ENCODE measurements at regions not wholly inside any gene's neighbourhood (a gene's known extent, or its start where the extent isn't known, plus 50 kb on each side); places are given as distances from the start of the nearest gene placed in this dataset.
A peak's percentile ranks its signal among the peaks of the same experiment; 100 is the strongest.

DNA sequence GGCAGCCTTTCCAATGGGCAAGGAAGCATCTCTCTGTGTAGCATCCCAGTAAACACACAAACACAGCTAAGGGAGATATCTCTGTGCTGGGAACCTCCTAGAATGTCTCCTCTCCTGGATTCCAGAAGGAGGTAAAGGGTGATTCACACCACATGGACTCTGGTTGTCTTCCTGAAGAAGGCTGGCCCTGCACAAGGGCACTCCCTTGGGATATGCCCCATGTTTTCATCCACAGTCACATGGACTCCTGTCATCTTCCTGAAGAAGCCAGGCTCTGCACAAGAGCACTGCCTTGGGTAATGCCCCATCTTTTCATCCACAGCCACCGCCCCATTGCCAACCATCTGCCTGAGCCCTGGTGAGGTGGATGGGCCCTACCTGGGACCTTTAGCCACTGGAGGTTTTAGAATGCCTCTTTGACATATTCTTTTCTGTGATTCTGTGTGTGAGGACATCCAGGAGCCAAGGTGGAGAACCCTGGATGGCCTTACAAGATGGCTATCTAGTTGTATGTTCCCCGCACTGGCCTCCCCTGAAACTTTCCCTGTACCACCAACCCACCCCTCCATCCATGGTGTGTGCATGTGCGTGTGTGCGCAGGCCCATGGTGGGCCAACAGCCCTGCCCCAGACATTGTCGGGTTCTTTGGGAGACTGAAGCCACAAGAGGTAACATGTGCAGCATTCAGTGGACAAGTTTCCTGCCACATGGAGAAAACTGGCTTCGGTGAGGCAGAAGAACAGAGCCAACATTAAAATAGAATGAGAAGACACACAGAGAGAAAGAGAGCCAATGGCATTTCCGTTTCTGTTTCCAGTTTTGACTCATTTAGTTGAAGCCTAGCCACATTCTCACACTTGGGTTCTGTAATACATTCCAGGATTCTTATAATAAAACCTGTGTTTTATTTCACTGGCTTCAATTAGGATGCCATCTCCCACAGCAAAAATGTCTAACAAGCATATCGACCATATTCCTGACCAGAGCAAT is 110.2 kb upstream of the CST7 start:
- no peak overlapping the region for H2AFZ ChIP-seq (ENCODE audit: insufficient read depth, low read depth, low read length, poor library complexity, severe bottlenecking)
- no peaks in the 10 kb centered on the region for H3K36me3 Mint-ChIP-seq
- no peak overlapping the region for H3K27ac ChIP-seq (ENCODE audit: low read depth in 1 of 2, low read length in 2 of 2)
- no peak overlapping the region for H3K4me2 ChIP-seq (replicated peaks; ENCODE audit: extremely low read depth, low read length, poor library complexity, severe bottlenecking)
- H3K4me1 ChIP-seq (ENCODE audit: control insufficient read depth in 1 of 2, insufficient read depth in 2 of 2, low read length in 2 of 2) = peaks cover 0 to 5% of the 10 kb centered on the region in 2 donors
- WGBS (ENCODE audit: insufficient coverage) = 94% methylated on average over 5 of the region's 8 CpGs
- no peak overlapping the region for H3K9ac ChIP-seq (ENCODE audit: insufficient read depth, low read length, poor library complexity, severe bottlenecking)
- no peaks in the 10 kb centered on the region for H3K36me3 ChIP-seq (replicated peaks in 1 of 2; ENCODE audit: control insufficient read depth in 1 of 2, insufficient read depth in 2 of 2, low read length in 2 of 2)
- TF ChIP-seq, protein P1, sequence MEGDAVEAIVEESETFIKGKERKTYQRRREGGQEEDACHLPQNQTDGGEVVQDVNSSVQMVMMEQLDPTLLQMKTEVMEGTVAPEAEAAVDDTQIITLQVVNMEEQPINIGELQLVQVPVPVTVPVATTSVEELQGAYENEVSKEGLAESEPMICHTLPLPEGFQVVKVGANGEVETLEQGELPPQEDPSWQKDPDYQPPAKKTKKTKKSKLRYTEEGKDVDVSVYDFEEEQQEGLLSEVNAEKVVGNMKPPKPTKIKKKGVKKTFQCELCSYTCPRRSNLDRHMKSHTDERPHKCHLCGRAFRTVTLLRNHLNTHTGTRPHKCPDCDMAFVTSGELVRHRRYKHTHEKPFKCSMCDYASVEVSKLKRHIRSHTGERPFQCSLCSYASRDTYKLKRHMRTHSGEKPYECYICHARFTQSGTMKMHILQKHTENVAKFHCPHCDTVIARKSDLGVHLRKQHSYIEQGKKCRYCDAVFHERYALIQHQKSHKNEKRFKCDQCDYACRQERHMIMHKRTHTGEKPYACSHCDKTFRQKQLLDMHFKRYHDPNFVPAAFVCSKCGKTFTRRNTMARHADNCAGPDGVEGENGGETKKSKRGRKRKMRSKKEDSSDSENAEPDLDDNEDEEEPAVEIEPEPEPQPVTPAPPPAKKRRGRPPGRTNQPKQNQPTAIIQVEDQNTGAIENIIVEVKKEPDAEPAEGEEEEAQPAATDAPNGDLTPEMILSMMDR (IDR thresholded peaks at IDR 0.05) = no peak
- H3K79me2 ChIP-seq (ENCODE audit: insufficient read depth, low read length) = no peaks in the 10 kb centered on the region
- H3K4me3 Mint-ChIP-seq = no peak overlapping the region
- no peak overlapping the region for H3K27ac Mint-ChIP-seq
- H3K27me3 Mint-ChIP-seq (ENCODE audit: low read depth in 3 of 3) = peaks cover 0 to 5% (median 2%) of the 10 kb centered on the region in 3 donors
- H3K4me1 Mint-ChIP-seq = peaks cover 14% of the 10 kb centered on the region
- no peaks in the 10 kb centered on the region for H3K9me3 ChIP-seq (replicated peaks in 1 of 2; ENCODE audit: control insufficient read depth in 1 of 2, insufficient read depth in 1 of 2, low read length in 2 of 2)
- H4K20me1 ChIP-seq (ENCODE audit: insufficient read depth, low read length) = no peaks in the 10 kb centered on the region
- no peak overlapping the region for H3K4me3 ChIP-seq (replicated peaks in 1 of 3; ENCODE audit: low read depth in 2 of 3, low read length in 3 of 3)
- peaks cover 0 to 1% (median 0%) of the 10 kb centered on the region in 7 donors for H3K9me3 Mint-ChIP-seq
- intact Hi-C loops (cut with micrococcal nuclease) = no loop called here
- no peak for DNase-seq
- H3K27me3 ChIP-seq (ENCODE audit: control insufficient read depth in 2 of 2, insufficient read depth in 2 of 2, low read length in 2 of 2) = no peaks in the 10 kb centered on the region

DNA sequence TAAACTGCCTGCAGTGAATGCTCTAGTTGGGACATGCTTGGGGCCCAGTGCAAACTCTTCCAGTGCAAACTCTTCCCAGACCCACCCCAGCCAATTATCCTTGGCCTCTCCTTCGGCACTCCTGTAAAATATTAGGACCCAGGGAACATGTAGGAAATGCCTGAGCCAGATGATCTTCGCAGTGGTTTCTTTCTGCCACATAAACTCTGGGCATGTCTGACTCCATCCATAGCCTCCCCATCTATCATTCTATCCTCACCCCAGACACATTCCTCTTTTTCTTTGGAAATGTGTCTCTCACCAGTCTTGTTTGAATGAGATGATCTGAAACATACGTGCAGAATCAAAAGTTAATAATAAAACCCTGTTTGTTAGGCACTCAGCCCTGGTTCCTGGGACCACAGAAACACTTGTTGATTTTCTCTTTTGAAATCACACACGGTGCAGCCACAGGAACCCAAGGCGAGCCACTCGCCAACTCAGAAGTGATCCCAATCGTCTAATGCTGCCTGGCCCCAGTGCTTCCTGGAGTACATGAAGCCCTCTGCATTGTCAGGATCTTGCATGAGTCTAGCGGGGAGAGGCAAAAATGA is 108.9 kb upstream of the CST7 start:
- H3K9me3 Mint-ChIP-seq = peaks cover 0 to 1% (median 0%) of the 10 kb centered on the region in 7 donors

More for the DNA sequence above, 108.9 kb upstream of the CST7 start:
- Histone ChIP-seq H3K79me2 (ENCODE audit: insufficient read depth, low read length) (no peaks in the 10 kb centered on the region), H4K20me1 (ENCODE audit: insufficient read depth, low read length) (no peaks in the 10 kb centered on the region), H3K4me1 (ENCODE audit: control insufficient read depth in 1 of 2, insufficient read depth in 2 of 2, low read length in 2 of 2) (peaks cover 0 to 5% of the 10 kb centered on the region in 2 donors), H3K4me3 (replicated peaks in 1 of 3; ENCODE audit: low read depth in 2 of 3, low read length in 3 of 3) (no peak overlapping the region), H3K27ac (ENCODE audit: low read depth in 1 of 2, low read length in 2 of 2) (no peak overlapping the region), H3K36me3 (replicated peaks in 1 of 2; ENCODE audit: control insufficient read depth in 1 of 2, insufficient read depth in 2 of 2, low read length in 2 of 2) (no peaks in the 10 kb centered on the region), H3K9me3 (replicated peaks in 1 of 2; ENCODE audit: control insufficient read depth in 1 of 2, insufficient read depth in 1 of 2, low read length in 2 of 2) (no peaks in the 10 kb centered on the region), H3K27me3 (ENCODE audit: control insufficient read depth in 2 of 2, insufficient read depth in 2 of 2, low read length in 2 of 2) (no peaks in the 10 kb centered on the region), H3K9ac (ENCODE audit: insufficient read depth, low read length, poor library complexity, severe bottlenecking) (no peak overlapping the region), H3K4me2 (replicated peaks; ENCODE audit: extremely low read depth, low read length, poor library complexity, severe bottlenecking) (no peak overlapping the region), H2AFZ (ENCODE audit: insufficient read depth, low read depth, low read length, poor library complexity, severe bottlenecking) (no peak overlapping the region)
- TF ChIP-seq, protein P1 (IDR thresholded peaks at IDR 0.05) = no peak
- H3K27me3 Mint-ChIP-seq (ENCODE audit: low read depth in 3 of 3) = peaks cover 0 to 7% (median 1%) of the 10 kb centered on the region in 3 donors
- 72% methylated on average over 7 of the region's 8 CpGs for WGBS (ENCODE audit: insufficient coverage)
- no peaks in the 10 kb centered on the region for H3K36me3 Mint-ChIP-seq
- H3K4me1 Mint-ChIP-seq = peaks cover 14% of the 10 kb centered on the region
- intact Hi-C loops (cut with micrococcal nuclease) = no loop called here
- H3K4me3 Mint-ChIP-seq = no peak overlapping the region
- peak overlapping the region in 1 of 7 donors; percentile 64 for H3K27ac Mint-ChIP-seq
- no peak for DNase-seq

All from CD14-positive monocyte (primary cell).